A673 (cell line): ENCODE measurements at regions not wholly inside any gene's neighbourhood (a gene's known extent, or its start where the extent isn't known, plus 50 kb on each side); places are given as distances from the start of the nearest gene placed in this dataset.

Source experiments
- CTCF ChIP-seq: fragments of 300-800, 200-600 bp; sonication (generic); conservative IDR thresholded peaks from 2 replicates; pipeline ENCODE4 v1.5.1; 2017; ENCODE audit warnings: low read depth, mild to moderate bottlenecking, antibody characterized with exemption, low read length, moderate library complexity, mixed read lengths
- EZH2 ChIP-seq: fragments of 200-600 bp; sonication (generic); IDR thresholded peaks from 2 replicates; pipeline ENCODE4 v1.6.1; 2017; ENCODE audit warnings: borderline replicate concordance, low read depth, mild to moderate bottlenecking, mixed read lengths, antibody characterized with exemption, low read length; ENCODE audit not compliant: poor library complexity, severe bottlenecking

GRCh38 chr12:125393569-125393968 lies 328.3 kb downstream of the AACS start:
- TF ChIP-seq CTCF (no peak), EZH2 (no peak)
